HG02938 (cell line): ENCODE measurements at regions not wholly inside any gene's neighbourhood (a gene's known extent, or its start where the extent isn't known, plus 50 kb on each side); places are given as distances from the start of the nearest gene placed in this dataset.

ENCODE experiments used
- ATAC-seq: cut with Tn5 transposase; IDR thresholded peaks from one replicate; pipeline ENCODE4 v1.9.1; 2021; ENCODE audit warnings: mild to moderate bottlenecking, moderate library complexity; ENCODE audit not compliant: unreplicated experiment

DNA sequence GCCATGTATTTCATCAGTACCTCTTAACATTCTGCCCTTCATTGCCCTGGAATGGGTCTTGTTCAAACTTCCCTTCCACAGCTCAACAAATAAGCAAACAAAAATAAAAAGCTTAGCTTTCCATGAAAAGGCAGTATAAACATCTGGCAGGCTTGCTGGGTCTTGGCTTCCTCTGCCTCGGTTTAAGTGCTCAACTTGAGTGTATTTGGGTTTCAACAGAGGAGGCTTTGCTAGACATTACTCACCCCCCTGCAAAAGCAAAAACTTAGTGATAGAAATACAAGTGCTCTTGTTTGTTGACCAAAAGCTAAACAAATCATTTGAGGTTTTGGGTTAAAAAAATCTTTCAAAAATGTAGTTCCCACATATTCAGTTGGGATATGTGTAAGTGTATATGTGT lies 518.5 kb downstream of the PLPP3 start:
- ATAC-seq = no peak

DNA sequence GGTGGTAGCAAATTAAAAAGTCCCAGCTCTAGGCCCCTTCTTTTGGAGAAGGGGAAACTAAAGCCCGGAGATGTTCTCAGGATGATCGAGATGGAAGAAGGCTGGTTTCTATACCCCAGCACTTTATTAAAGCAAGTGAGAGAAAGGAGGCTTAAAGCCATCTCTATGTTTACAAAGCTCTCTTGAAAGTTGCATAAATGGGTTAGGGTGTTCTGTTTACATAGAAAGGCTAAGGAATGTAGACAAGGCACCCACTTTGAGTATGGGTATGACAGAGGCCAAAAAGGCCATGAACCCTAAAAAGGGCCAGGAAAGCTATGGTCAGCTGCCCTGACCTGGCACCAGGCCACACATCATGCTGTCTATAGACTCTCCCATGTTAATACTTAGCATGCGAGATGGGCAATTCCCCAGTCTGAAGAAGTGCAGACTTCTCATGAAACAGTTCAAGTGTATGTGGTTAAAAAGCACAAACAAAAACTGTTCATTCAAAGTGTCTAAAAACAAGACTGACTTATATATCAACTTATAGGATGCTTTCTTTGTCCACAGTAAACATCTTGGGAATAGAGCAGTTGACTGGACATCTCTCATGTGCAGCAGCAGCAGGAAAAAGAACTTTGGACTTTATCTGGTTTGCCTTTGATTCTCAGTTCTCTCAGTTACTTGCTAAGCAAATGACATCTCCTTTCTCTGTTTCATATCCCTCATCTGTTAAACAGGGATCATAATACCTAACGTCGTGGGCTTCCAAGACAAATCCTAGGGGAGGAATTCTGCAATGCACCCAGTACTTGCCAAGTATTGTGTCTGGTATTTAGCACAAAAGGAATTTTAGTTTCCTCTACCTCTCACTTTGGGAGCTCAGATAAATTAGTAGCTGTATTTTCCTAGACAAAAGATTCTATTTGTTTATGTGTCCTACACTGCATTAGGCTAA lies 521.6 kb downstream of the PLPP3 start:
- ATAC-seq = no peak

DNA sequence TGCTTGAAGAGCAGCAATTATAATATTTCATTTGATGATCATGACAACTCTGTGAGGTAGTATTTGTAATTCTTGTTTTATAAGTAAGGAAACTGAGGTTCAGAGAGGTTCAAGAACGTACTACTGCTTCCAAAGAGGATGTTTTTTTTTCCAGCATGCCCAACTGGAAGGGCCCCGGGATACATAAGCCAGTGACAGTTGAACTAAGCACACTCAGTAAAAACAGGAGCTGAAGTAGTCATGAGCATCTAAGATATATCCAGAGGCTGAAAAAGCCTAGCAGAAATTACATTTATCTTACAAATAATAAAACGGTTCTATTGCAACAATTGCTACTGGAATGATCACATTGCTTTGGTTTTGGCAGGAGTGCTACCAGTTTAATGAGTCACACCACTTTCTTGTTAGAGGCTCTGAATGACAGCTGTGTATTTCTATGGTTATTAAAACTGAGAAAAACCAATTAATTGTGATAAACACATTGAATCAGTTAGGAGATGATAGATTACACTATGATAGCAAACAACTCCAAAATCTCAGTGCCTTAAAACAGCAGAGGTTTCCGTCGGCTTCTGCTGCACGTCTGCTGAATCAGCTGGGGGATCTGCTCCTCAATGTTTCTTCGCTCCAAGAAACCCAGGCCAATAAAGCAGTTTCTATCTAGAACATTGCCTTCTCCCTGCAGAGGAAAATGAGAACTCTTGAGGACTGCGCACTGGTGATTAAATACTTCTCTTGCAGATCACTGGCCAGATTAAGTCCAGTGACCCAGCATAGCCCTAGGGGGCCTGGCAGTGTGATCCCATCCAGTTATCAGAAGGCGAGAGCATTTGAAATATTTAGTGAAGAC lies 522.7 kb downstream of the PLPP3 start:
- ATAC-seq = no peak

DNA sequence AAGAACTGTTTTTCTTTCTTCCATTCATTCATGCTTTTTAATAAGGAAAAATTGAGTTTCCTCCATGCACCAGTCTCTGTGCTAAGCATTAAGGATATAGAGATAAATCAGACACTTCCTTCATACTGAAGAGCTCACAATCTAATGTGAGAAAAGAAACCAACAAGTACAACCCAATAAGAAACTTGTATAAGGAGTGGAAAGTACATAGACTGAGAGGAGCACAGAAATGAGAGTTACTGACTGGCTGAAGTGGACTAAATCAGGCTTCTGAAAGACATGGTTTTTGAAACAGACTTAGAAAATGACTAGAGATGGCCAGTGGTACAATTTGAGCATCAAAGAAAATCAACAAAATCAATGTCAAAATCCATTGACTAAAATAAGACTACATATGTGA lies 524.4 kb downstream of the PLPP3 start:
- ATAC-seq = no peak

DNA sequence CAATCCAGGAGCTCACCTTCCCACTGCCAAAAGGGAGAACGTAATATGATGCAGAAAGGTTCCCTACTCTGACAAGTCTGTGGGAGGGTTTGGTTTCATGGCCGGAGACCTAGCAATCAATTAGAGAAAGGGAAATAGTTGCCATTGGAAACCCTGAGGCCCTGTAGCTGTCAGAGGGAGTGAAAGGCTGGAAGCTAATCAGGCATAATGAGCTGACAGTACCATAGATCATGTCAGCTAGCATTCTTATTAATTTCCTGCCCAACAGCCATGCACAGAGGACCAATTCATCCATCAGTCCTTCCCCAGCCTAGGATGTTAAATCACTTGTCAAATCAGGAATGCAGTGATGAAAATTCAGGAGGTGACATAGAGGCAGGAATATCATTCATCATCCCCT lies 527.3 kb downstream of the PLPP3 start:
- no peak for ATAC-seq

DNA sequence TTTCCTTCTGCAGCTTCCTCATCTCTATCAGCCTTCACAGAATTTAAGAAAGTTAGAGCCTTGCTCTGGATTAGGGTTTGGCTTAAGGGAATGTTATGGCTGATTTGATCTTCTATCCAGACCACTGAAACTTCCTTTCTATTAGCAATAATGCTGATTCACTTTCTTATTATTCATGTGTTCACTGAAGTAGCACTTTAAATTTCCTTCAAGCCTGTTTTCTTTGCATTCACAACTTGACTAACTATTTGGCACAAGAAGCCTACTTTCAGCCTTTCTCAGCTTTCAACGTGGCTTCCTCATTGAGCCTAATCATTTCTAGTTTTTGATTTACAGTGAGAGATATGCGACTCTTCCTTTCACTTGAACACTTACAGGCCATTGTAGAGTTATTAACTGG lies 528.5 kb downstream of the PLPP3 start:
- no peak for ATAC-seq

DNA sequence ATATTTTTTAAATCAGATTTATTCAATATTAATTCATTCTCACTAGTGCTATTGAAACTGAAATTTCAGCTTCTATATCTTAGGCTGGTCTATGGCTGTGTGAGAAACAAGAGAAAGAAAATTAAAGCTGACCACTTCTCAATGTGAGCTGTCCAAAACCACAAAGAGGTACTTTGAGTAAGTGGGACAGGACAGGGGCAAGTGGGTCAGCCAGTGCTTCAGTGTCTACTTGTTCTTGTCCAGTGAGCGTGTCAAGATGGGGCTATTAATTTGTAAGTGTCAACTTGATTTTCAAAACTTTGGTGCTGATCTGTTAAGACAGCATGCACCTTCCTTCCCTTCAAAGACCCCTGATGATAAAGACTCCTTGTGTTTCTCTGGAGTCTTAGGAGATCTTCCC lies 533.9 kb downstream of the PLPP3 start:
- peak; percentile 61 for ATAC-seq

DNA sequence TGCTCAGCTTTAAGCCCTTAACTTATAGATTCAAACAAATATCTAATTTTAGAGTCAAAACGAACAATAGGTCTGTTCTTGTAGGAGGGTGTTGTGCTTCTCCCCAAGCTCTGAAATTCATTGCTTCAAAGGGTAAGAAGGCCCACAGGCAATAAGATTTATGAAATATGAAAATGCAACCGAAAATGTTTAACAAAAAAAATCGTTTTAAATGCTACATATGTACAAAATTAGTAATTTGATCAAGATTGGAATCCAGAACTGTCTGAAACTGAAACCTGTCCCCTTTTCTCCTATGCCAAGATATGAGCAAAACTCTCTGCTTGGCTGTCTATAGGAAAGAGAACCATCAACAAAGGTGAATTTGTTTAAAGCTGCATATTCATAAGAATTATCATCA lies 534.3 kb downstream of the PLPP3 start:
- peak; percentile 33 for ATAC-seq

DNA sequence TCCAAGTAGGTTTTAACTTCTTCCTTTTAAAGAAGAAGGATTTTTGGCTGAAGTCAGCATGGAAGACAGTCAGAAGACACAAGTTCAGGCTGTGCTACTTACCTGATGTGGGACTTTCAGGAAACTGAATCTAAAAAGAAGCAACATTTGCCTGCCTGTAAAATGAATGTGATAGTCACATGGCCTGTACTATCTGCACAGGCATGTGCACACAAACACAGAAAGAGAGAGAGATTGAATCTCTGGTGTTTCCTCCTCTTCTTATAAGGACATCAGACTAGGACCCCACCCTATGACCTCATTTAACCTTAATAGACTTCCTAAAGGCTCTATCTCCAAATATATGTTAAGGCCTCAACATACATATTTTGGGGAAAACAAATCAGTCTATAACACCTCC lies 542.9 kb downstream of the PLPP3 start:
- no peak for ATAC-seq

DNA sequence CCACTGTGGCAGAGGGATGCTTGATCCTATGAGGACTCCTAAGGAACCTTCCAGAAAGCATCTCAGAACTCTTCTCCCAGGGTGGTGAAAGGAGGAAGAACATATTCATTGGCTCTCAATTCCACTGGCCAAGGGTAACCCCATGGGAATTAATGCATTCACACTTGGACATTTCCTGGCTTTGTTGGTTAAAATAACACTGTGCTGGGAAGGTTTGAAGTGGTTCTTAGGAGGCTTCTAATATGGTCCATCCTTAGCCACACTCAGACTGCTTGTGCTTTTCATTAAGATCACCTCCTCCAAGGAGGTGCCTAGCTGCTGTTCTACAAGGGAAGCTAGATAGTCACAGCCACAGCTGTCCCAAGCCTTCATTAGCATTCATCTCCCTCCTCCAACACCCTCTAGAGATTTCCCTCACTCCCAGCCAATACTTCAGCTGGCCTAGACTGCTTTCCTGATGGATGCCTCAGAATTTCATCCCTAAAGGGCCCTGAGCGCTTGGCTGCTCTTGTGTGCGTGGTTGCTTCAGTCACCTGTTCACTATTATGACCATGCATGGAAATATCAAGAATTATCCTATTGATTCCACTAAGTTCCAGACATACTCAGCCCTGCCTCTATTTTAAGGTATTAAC lies 544.4 kb downstream of the PLPP3 start:
- no peak for ATAC-seq

DNA sequence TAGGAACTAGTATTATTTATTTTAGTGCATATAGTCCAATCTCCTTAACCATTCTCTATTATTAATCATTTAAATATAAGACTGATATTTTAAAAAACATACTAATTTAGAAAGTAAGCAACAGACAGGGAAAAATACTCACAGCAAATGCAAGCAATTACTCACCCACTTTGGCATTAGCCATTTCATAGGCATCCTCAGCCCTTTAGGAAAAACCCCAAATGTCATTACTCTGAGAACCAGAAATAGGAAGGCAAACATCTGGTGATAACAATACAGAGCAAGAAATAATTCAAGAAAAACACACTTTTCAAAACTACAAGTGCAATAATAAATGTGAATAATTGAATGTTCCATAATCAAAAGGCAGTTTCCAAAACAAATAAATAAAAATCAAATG lies 545.1 kb downstream of the PLPP3 start:
- ATAC-seq = no peak

DNA sequence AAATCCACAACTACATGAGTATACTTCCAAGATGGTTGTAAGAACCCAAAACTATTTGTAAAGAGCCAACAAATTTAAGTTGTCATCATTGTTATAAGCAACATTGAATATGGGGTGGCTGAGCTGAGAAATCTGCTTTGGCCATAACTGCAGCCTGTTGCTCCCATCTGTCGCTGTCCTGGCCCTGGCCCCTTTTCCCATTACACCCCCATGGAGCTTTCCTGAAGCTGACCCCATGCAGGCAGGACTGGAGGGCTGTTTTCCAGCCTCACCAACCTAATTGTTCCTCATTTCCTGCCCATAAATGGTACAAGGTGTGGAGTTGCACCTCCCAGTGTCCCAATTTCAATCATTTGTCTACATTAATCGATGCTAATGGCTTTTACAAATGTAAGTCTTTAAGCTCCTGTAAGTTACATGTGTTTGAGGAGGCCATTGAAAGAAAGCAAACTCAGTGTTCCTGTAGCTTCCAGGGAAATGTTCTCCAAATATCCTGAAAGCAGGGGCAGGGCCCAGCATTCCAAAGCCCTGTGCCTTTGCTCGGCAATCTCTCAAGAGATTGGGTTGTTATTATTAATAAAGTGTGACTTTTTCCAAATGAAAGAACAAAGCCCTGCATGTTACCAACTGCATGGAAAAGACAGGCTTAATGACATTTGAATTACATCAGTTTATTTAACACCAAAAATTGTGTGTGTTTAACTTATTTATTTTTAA lies 545.9 kb downstream of the PLPP3 start:
- no peak for ATAC-seq

DNA sequence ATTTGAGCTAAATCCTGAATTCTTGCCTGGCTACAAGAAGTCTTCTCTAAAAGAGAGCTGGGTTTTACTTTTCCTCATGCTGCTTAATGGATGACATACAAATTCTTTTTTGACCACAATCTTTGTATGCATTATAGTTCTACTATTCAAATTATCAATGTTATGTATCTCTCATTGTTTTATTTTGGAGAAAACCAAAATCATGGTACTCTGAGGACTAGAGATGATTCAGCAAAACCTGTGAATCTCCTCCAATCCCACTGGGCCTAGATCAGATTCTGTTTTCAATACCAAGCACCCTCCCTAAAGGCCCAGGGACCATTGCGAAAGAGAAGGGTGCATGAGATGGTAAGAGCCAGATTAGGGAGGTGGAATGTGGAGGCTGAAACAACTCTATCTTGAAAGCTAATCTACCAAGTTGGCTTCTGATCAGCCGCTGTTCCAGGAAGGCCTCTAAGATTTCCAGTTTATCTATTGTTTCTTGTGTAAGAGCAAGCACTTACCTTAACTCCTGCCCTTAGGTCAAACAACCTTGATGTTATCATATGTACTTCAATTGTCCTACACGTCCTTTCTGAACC lies 547.2 kb downstream of the PLPP3 start:
- ATAC-seq = no peak

DNA sequence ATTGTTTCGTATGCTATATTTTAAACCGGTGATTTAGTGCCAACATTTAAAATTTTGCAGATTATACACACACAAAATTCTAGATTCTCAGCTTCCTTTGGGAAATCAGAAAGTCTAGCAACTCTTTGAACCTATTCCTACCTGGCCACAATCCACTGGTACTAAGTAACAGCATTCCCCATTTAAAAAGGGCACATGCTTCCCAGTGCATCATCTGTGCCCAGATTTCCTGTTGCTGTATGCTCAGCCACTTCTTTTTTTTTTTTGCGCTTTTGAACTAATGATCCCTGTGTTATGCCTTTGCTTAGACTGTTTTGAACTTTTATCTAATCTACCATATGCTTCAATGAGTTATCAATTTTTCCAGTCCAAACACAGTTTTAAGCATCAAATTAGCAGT lies 548.4 kb downstream of the PLPP3 start:
- ATAC-seq = no peak

DNA sequence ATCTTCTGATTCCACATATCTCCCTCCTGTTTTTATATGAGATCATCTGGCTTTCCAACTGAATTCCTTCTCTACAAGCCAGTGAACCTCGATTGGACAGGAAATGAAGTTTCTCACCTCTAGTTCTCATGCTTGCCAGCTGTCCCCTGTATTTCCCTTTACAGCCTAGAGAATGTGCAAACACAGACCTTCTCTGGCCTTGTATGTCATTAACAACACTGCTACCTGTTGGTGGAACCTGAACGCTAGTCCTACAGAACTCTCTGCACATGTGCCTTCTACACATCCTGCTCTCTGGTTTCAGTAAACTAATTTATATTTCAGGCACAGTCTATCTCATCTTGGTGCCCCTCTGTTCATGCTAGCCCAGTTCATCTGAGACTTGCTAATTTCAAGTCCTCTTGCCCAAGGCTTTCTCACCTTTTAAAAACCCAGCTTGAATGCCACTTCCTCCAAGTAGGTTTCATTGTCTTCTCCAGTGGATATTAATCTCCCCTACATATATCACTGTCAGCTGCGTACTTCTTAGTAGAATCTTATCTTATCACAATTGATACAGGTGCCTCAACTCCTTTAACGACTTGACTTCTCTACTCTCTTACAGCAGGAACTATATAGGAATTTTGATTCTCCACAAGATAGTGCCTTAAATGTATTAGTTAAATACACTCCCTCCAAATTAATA lies 549.9 kb downstream of the PLPP3 start:
- no peak for ATAC-seq

DNA sequence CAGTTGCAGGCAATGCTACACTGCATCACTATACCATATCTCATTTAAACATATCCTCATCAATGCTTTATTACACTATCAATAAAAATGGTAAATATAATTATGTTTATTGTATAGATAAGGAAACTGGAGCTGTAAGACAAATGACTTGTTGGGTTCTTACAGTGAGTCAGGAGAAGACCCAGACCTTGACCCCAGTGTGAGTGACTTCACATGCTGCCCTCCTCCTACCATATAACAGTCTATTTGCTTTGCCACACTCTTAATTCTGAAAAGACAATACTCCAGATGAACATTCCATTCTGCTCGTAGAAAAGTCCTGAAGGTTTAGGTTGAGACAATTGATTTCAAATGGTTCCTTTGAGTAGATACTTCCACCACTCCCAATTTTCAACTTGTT lies 550.5 kb downstream of the PLPP3 start:
- no peak for ATAC-seq

DNA sequence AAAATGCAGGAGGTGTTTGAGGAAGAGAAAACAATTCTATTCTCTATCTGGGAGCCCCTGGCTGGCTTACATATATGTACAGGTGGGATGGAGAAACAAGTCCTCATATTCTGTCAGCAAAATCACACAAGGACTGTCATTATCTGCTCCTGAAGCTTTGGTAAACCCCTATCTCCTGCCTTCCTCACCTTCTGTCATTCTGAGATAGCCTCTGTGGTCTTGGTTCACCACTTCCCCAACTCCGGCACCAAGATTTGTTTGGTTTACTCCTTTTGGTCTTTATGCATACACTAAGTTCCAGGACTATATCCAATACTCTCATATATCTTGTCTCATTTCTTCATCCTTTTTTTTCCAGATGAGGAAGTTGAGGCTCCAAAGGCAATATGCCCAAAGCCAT lies 551.1 kb downstream of the PLPP3 start:
- no peak for ATAC-seq

DNA sequence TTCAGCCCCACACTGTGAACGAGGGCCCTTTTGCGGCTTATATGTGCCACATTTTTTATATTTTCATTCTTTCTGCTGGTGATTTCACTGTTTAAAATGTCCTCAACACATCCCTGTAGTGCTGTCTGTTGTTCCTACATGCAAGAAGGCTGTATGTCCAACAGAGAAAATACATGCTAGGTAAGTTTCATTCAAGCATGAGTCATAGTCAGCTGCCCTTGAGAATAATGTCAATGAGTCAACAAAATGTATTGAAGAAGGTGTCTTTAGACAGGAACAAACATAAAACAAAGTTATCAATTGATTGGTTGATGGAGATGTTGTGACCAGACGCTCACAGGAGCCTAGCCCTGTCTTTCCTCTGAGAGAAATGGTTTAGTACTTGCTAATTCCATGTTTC lies 553.4 kb downstream of the PLPP3 start:
- no peak for ATAC-seq

DNA sequence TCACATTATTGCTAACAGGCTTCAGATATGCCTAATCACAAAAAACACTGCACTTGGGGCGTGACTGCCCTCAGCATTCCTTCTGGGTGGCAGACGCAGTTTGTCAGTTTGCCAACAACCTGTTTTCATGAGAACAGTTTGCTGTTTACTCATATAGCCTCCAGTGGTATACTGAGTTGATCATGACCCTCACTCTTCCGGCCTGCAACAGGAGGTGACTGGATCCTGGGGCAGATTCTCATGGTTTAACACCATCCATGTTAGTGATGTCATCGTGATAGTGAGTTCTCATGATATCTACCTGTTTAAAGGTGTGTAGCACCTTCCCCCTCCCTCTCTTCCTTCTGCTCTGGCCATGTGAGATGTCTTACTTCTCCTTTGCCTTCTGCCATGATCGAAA lies 555.2 kb downstream of the PLPP3 start:
- no peak for ATAC-seq

DNA sequence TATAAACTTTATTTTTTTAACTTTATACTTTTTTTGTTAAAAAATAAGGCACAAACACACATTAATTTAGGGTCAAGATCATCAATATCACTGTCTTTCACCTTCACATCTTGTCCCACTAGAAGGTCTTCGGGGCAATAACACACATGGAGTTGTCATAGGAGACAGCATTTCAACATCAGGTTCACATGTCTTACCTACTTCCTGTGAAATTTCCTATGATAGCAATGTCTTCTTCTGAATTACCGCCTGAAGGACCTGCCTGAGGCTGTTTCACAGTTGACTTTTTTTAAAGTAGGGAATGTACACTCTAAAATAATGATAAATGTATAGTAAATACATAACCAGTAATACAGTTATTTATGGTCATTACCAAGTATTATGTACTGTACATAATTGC lies 559.4 kb downstream of the PLPP3 start:
- no peak for ATAC-seq
